Neural cell (in vitro differentiated cells): ENCODE measurements at regions not wholly inside any gene's neighbourhood (a gene's known extent, or its start where the extent isn't known, plus 50 kb on each side); places are given as distances from the start of the nearest gene placed in this dataset.

Source experiments
- H2AFZ ChIP-seq: fragments of 200-600, 300-800 bp; sonication (generic), shearing (Covaris generic); 2 replicates; pipeline ENCODE4 v1.6.0; 2014; ENCODE audit warnings: low read depth, mild to moderate bottlenecking, antibody characterized with exemption, low read length, moderate library complexity
- H3F3A ChIP-seq: fragments of 200-600 bp; shearing (Covaris generic); 2 replicates; pipeline ENCODE4 v1.6.1; 2016; ENCODE audit warnings: mild to moderate bottlenecking, moderate library complexity, mixed read lengths, antibody characterized with exemption, low read length; ENCODE audit not compliant: insufficient read depth, poor library complexity, severe bottlenecking
- H3K27ac ChIP-seq: fragments of 200-600, 300-800 bp; sonication (generic), shearing (Covaris generic); 2 replicates; pipeline ENCODE4 v1.5.1; 2014; ENCODE audit warnings: mild to moderate bottlenecking, low read length, moderate library complexity
- H3K27me3 ChIP-seq: fragments of 300-800, 200-600 bp; sonication (generic), shearing (Covaris generic); 2 replicates; pipeline ENCODE4 v1.6.0; 2014; ENCODE audit warnings: mild to moderate bottlenecking, low read depth, low read length, moderate library complexity; ENCODE audit not compliant: insufficient read depth
- H3K36me3 ChIP-seq: fragments of 300-800, 200-600 bp; sonication (generic), shearing (Covaris generic); 2 replicates; pipeline ENCODE4 v1.5.1; 2014; ENCODE audit warnings: mild to moderate bottlenecking, antibody characterized with exemption, low read length, moderate library complexity; ENCODE audit not compliant: insufficient read depth
- H3K4me2 ChIP-seq: fragments of 300-800, 200-600 bp; sonication (generic), shearing (Covaris generic); 2 replicates; pipeline ENCODE4 v1.6.0; 2014; ENCODE audit warnings: mild to moderate bottlenecking, low read length
- H3K4me3 ChIP-seq: fragments of 300-800, 200-600 bp; sonication (generic), shearing (Covaris generic); 2 replicates; pipeline ENCODE4 v1.5.1; 2014; ENCODE audit warnings: mild to moderate bottlenecking, low read length, moderate library complexity
- H3K79me2 ChIP-seq: fragments of 200-600 bp; shearing (Covaris generic); replicated peaks from 2 replicates; pipeline ENCODE4 v1.6.0; 2014; ENCODE audit warnings: mild to moderate bottlenecking, low read length, moderate library complexity; ENCODE audit not compliant: insufficient read depth
- H3K9ac ChIP-seq: fragments of 300-800, 200-600 bp; sonication (generic), shearing (Covaris generic); 2 replicates; pipeline ENCODE4 v1.6.1; 2016; ENCODE audit warnings: mild to moderate bottlenecking, low read length, mixed read lengths
- H3K9me2 ChIP-seq: fragments of 200-600 bp; shearing (Covaris generic); 2 replicates; pipeline ENCODE4 v1.6.1; 2016; ENCODE audit warnings: mild to moderate bottlenecking, low read length, mixed read lengths; ENCODE audit not compliant: insufficient read depth
- H3K9me3 ChIP-seq: fragments of 200-600, 300-800 bp; sonication (generic), shearing (Covaris generic); 2 replicates; pipeline ENCODE4 v1.6.1; 2016; ENCODE audit warnings: mild to moderate bottlenecking, mixed run types, low read length, moderate library complexity, mixed read lengths
- H4K20me1 ChIP-seq: fragments of 200-600 bp; shearing (Covaris generic); 2 replicates; pipeline ENCODE4 v1.6.1; 2016; ENCODE audit warnings: mild to moderate bottlenecking, mixed run types; ENCODE audit not compliant: insufficient read depth
- CTCF ChIP-seq: fragments of 450-650 bp; IDR thresholded peaks from 2 replicates; pipeline ENCODE4 v1.5.1; 2014; ENCODE audit warnings: antibody characterized with exemption, mild to moderate bottlenecking, moderate library complexity; ENCODE audit not compliant: poor library complexity, severe bottlenecking
- EP300 ChIP-seq: fragments of 450-650 bp; conservative IDR thresholded peaks from 2 replicates; pipeline ENCODE4 v1.6.1; 2014; ENCODE audit warnings: antibody characterized with exemption, mild to moderate bottlenecking, moderate library complexity; ENCODE audit not compliant: poor library complexity, severe bottlenecking
- EZH2 ChIP-seq: fragments of 200-600, 300-800 bp; shearing (Covaris generic), sonication (generic); IDR thresholded peaks from 2 replicates; pipeline ENCODE4 v1.6.1; 2014; ENCODE audit warnings: antibody characterized with exemption, low read length, borderline replicate concordance, mild to moderate bottlenecking; ENCODE audit not compliant: insufficient read depth, poor library complexity, severe bottlenecking
- MXI1 ChIP-seq: fragments of 450-650 bp; conservative IDR thresholded peaks from 2 replicates; pipeline ENCODE4 v1.6.1; 2014; ENCODE audit warnings: antibody characterized with exemption, mild to moderate bottlenecking; ENCODE audit not compliant: poor library complexity, severe bottlenecking
- POLR2AphosphoS5 ChIP-seq: IDR thresholded peaks from 2 replicates; pipeline ENCODE4 v1.6.1; 2012
- RAD21 ChIP-seq: fragments of 450-650 bp; conservative IDR thresholded peaks from 2 replicates; pipeline ENCODE4 v1.6.1; 2014; ENCODE audit warnings: antibody characterized with exemption, mild to moderate bottlenecking, moderate library complexity
- REST ChIP-seq: IDR thresholded peaks from 2 replicates; pipeline ENCODE4 v1.6.1; 2012; ENCODE audit warnings: borderline replicate concordance
- SMC3 ChIP-seq: fragments of 450-650 bp; conservative IDR thresholded peaks from 2 replicates; pipeline ENCODE4 v1.6.1; 2014; ENCODE audit warnings: antibody characterized with exemption, mild to moderate bottlenecking, moderate library complexity; ENCODE audit not compliant: poor library complexity
- TAF1 ChIP-seq: IDR thresholded peaks from 2 replicates; pipeline ENCODE4 v1.6.1; 2012; ENCODE audit warnings: low read depth

- Histone ChIP-seq H2AFZ (no peak overlapping the region), H3K27me3 (no peaks in the 10 kb centered on the region), H3K9ac (no peak overlapping the region), H3K79me2 (no peaks in the 10 kb centered on the region), H3K27ac (no peak overlapping the region), H4K20me1 (no peaks in the 10 kb centered on the region), H3K9me3 (no peaks in the 10 kb centered on the region), H3K4me2 (no peak overlapping the region), H3K9me2 (no peaks in the 10 kb centered on the region), H3K4me3 (no peak overlapping the region), H3K36me3 (no peaks in the 10 kb centered on the region), H3F3A (no peaks in the 10 kb centered on the region)
- TF ChIP-seq SMC3 = no peak
- TF ChIP-seq CTCF = no peak
- no peak for TF ChIP-seq EP300
- no peak for TF ChIP-seq TAF1
- no peak for TF ChIP-seq RAD21
- TF ChIP-seq POLR2AphosphoS5 = no peak
- TF ChIP-seq MXI1 = no peak
- TF ChIP-seq REST = no peak
- TF ChIP-seq EZH2 = no peak
Observed at GRCh38 chr19:31706131-31706530, 356.9 kb upstream of the TSHZ3 start.

GRCh38 chr19:31706691-31707620, 357.7 kb upstream of the TSHZ3 start:
- Histone ChIP-seq H4K20me1 (no peaks in the 10 kb centered on the region), H2AFZ (no peak overlapping the region), H3K27ac (no peak overlapping the region), H3K9ac (no peak overlapping the region), H3F3A (no peaks in the 10 kb centered on the region), H3K79me2 (no peaks in the 10 kb centered on the region), H3K4me2 (no peak overlapping the region), H3K4me3 (no peak overlapping the region), H3K27me3 (no peaks in the 10 kb centered on the region), H3K36me3 (no peaks in the 10 kb centered on the region), H3K9me2 (no peaks in the 10 kb centered on the region), H3K9me3 (no peaks in the 10 kb centered on the region)
- TF ChIP-seq REST = no peak
- TF ChIP-seq SMC3 = no peak
- no peak for TF ChIP-seq EP300
- TF ChIP-seq RAD21 = no peak
- TF ChIP-seq EZH2 = no peak
- TF ChIP-seq TAF1 = no peak
- no peak for TF ChIP-seq MXI1
- no peak for TF ChIP-seq POLR2AphosphoS5
- no peak for TF ChIP-seq CTCF
